Stimulated activated CD8-positive, alpha-beta memory T cell treated with anti-CD3 and anti-CD28 coated beads, Interleukin-2, amount 100 ng/mL, for 1 hour (primary cell): ENCODE measurements at regions not wholly inside any gene's neighbourhood (a gene's known extent, or its start where the extent isn't known, plus 50 kb on each side); places are given as distances from the start of the nearest gene placed in this dataset.

ENCODE experiments used
- DNase-seq, 2 donors: peaks; one replicate each; pipeline ENCODE4 v3.0.0-alpha.2; 2020; ENCODE audit warnings: low read depth in 2 of 2

- DNase-seq: no peak
Observed at GRCh38 chr12:98344046-98344930, 171.1 kb upstream of the TMPO start.

- DNase-seq: no peak
Observed at GRCh38 chr12:98345308-98345876, 170.0 kb upstream of the TMPO start.

GRCh38 chr12:98351089-98351488 lies 164.3 kb upstream of the TMPO start:
- no peak for DNase-seq

GRCh38 chr12:98351784-98352183 lies 163.6 kb upstream of the TMPO start:
- no peak for DNase-seq

- DNase-seq: no peak
Observed at GRCh38 chr12:98352218-98352811, 163.1 kb upstream of the TMPO start.

GRCh38 chr12:98352835-98353234 lies 162.6 kb upstream of the TMPO start:
- DNase-seq: no peak

- DNase-seq: no peak
Observed at GRCh38 chr12:98354520-98355035, 160.8 kb upstream of the TMPO start.

GRCh38 chr12:98355322-98355721 lies 160.1 kb upstream of the TMPO start:
- no peak for DNase-seq

GRCh38 chr12:98355933-98356332 lies 159.5 kb upstream of the TMPO start:
- no peak for DNase-seq

GRCh38 chr12:98358144-98358543 lies 157.2 kb upstream of the TMPO start:
- no peak for DNase-seq

GRCh38 chr12:98359856-98360255 lies 155.5 kb upstream of the TMPO start:
- DNase-seq: no peak

- DNase-seq: no peak
Observed at GRCh38 chr12:98360401-98360800, 155.0 kb upstream of the TMPO start.

GRCh38 chr12:98369581-98369980 lies 145.8 kb upstream of the TMPO start:
- DNase-seq: no peak

- DNase-seq: no peak
Observed at GRCh38 chr12:98370976-98371375, 144.4 kb upstream of the TMPO start.

- no peak for DNase-seq
Observed at GRCh38 chr12:98371419-98371818, 144.0 kb upstream of the TMPO start.

- DNase-seq: no peak
Observed at GRCh38 chr12:98372340-98373024, 142.9 kb upstream of the TMPO start.

GRCh38 chr12:98373025-98373554 lies 142.3 kb upstream of the TMPO start:
- no peak for DNase-seq

GRCh38 chr12:98374007-98374406 lies 141.4 kb upstream of the TMPO start:
- DNase-seq: no peak

GRCh38 chr12:98379106-98379505 lies 136.3 kb upstream of the TMPO start:
- DNase-seq: no peak

- DNase-seq: no peak
Observed at GRCh38 chr12:98385641-98386040, 129.7 kb upstream of the TMPO start.

GRCh38 chr12:98387444-98387843 lies 127.9 kb upstream of the TMPO start:
- DNase-seq: no peak

GRCh38 chr12:98388126-98388525 lies 127.3 kb upstream of the TMPO start:
- no peak for DNase-seq
